NB4 (cell line): ENCODE measurements at regions not wholly inside any gene's neighbourhood (a gene's known extent, or its start where the extent isn't known, plus 50 kb on each side); places are given as distances from the start of the nearest gene placed in this dataset.
"Not testable (repeated sequence)": the region's sequence is repeated elsewhere in the genome, so short reads cannot be mapped to it uniquely, and the experiment has no call there.

Source experiments
- POLR2A ChIP-seq: IDR thresholded peaks from 2 replicates; pipeline ENCODE4 v1.6.1; 2011; ENCODE audit warnings: mild to moderate bottlenecking; ENCODE audit not compliant: insufficient read length; ENCODE audit errors: extremely low read depth
- TF ChIP-seq, protein P1 (sequence below): IDR thresholded peaks from one replicate; pipeline ENCODE4 v1.5.1; 2012; ENCODE audit warnings: low read depth, low read length
- TF ChIP-seq, protein P2 (sequence below): IDR thresholded peaks from 2 replicates; pipeline ENCODE4 v1.6.1; 2011; ENCODE audit warnings: low read depth, low read length

GRCh38 chr9:6103911-6104310, 88.5 kb upstream of the RANBP6 start:
- TF ChIP-seq, protein P1, sequence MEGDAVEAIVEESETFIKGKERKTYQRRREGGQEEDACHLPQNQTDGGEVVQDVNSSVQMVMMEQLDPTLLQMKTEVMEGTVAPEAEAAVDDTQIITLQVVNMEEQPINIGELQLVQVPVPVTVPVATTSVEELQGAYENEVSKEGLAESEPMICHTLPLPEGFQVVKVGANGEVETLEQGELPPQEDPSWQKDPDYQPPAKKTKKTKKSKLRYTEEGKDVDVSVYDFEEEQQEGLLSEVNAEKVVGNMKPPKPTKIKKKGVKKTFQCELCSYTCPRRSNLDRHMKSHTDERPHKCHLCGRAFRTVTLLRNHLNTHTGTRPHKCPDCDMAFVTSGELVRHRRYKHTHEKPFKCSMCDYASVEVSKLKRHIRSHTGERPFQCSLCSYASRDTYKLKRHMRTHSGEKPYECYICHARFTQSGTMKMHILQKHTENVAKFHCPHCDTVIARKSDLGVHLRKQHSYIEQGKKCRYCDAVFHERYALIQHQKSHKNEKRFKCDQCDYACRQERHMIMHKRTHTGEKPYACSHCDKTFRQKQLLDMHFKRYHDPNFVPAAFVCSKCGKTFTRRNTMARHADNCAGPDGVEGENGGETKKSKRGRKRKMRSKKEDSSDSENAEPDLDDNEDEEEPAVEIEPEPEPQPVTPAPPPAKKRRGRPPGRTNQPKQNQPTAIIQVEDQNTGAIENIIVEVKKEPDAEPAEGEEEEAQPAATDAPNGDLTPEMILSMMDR, result not testable (repeated sequence)
- not testable (repeated sequence) for TF ChIP-seq POLR2A
- TF ChIP-seq, protein P2, sequence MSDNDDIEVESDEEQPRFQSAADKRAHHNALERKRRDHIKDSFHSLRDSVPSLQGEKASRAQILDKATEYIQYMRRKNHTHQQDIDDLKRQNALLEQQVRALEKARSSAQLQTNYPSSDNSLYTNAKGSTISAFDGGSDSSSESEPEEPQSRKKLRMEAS, result not testable (repeated sequence)
